Right ventricle myocardium inferior (tissue), 1 donor: ENCODE measurements at regions not wholly inside any gene's neighbourhood (a gene's known extent, or its start where the extent isn't known, plus 50 kb on each side); places are given as distances from the start of the nearest gene placed in this dataset.

Experiments
- ATAC-seq: fragments of 200-7000 bp; cut with Tn5 transposase; one replicate; pipeline ENCODE4 v1.9.1; 2020; ENCODE audit warnings: mild to moderate bottlenecking, moderate library complexity
- DNase-seq: peaks from one replicate; pipeline ENCODE4 v3.0.0; 2021; ENCODE audit errors: missing footprints
- intact Hi-C: fragments of 100-400 bp; cut with DNase I; formaldehyde crosslinking; loops from one replicate; pipeline ENCODE4 v1.11.0; 2022
- donor health status: DM: no; HTN: yes; CAD: no; lungs with severe emphysema.

- intact Hi-C loops, result no loop called here
- DNase-seq, result no peak
- ATAC-seq, result no peak
These were observed 113.8 kb upstream of the ARMC2 start for GRCh38 chr6:108734271-108734922.

GRCh38 chr6:108735310-108736001, 112.8 kb upstream of the ARMC2 start:
- ATAC-seq (no peak), DNase-seq (no peak)
- intact Hi-C loops, result no loop called here

GRCh38 chr6:108736002-108736361, 112.2 kb upstream of the ARMC2 start:
- ATAC-seq (no peak), DNase-seq (no peak)
- intact Hi-C loops, result no loop called here

GRCh38 chr6:108736832-108737231, 111.4 kb upstream of the ARMC2 start:
- DNase-seq (no peak), ATAC-seq (no peak)
- intact Hi-C loops, result no loop called here

DNA sequence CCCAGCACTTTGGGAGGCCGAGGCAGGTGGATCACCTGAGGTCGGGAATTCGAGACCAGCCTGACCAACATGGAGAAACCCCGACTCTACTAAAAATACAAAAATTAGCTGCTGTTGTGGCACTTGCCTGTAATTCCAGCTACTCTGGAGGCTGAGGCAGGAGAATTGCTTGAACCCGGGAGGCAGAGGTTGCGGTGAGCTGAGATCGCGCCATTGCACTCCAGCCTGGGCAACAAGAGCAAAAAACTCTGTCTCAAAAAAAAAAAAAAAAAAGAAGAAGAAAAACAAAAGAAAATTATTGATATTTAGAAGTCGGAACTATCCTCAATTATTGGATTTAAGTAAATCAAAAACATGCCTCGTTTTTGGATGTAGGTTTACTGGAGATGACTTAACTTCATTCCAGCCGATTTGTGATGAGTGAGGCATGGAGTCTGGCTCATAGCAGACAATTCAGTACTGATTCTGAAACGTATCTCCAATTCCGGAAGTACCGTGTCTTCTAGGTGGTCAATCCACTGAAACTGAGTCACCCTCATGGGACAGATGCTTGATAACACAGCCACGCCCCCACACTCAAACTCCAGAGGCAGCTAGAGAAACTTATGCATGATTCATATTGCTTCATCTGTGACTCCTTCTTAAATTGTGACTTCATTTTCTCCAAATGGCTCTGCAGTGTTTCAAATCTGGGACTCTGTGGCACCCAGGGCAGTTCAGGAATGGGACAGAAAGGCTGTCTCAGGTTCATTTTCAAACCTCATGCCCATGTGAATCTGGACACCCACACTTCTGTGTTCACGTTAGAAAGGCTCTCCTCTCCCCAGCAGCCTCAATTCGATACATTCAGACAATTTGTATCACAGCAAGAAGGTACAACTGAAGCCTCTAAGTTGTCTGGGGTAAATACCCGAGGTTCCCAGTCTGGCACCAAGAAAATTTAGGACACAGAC, 110.4 kb upstream of the ARMC2 start:
- ATAC-seq, result peak; percentile 72
- intact Hi-C loops, result no loop called here
- DNase-seq, result peak; percentile 53

GRCh38 chr6:108738684-108739416, 109.4 kb upstream of the ARMC2 start:
- DNase-seq (no peak), ATAC-seq (no peak)
- intact Hi-C loops, result no loop called here

DNA sequence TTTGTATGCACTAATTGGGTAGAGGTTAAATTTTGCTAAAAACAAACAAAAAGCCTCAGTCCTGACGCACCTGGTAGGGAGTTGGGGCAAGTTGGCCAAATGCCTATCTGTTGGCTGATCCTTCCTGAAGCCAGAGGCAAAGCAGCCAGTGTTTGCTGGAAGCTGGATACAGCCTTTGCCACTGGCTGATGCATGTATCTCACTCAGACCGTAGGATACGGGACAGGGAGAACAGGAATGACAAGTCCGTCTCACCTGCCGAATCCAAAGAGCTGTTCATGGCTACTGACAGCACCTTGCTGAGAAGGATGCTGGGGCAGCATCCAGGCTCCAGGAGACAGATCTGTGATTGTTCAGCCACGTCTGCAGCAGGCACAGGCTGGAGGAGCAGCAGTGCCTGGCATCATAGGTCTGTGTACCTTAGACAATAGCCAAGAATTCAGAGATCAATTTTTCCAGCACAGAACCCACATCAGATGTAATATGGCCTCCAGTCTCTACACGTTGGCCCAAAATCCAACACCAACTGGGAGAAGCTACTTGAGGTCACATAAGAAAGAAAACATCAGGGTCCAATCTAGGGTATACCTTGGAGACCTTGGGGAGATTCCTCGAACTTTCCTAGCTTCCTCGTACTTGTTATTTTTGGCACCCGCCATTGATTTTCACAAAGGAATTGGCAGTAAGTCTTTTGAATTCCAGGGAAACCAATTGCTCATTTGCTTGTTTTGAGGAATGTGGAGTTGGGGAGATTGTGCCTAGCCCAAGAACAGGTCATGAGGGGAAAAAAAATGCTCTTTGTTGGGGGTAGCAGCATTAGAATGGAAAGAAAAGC, 108.5 kb upstream of the ARMC2 start:
- intact Hi-C loops, result no loop called here
- ATAC-seq, result no peak
- no peak for DNase-seq

DNA sequence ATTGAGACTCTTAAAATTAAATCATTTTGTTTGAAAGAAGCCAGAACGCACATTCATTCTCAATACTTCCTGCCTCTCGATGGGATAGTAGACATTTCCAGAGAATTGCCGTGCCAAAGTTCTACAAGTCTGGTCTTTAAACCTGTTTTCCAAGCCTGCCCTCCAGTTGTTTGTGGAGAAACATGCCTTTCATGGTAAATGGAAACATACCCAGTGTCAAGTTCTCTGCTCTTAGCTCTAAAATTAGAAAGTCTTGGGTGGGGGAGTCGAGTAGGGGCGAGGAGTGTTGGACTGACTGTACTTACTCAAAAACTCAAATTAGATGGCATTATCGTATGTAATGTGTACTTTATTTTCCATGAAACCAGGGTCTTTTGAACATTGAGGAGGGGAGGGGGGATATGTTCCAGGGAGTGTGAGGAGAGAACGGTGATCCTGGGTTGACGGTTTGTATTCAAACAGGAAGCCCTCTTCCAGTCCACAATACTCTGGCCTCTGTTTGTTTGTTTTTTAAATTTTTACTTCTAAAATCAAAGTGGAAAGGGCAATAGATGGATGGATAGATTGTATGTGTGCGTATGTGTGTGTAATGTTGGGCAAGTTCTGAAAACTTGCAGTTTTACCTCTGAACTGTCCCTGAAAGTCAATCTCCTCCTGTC, 106.8 kb upstream of the ARMC2 start:
- DNase-seq (no peak), ATAC-seq (no peak)
- intact Hi-C loops, result no loop called here

DNA sequence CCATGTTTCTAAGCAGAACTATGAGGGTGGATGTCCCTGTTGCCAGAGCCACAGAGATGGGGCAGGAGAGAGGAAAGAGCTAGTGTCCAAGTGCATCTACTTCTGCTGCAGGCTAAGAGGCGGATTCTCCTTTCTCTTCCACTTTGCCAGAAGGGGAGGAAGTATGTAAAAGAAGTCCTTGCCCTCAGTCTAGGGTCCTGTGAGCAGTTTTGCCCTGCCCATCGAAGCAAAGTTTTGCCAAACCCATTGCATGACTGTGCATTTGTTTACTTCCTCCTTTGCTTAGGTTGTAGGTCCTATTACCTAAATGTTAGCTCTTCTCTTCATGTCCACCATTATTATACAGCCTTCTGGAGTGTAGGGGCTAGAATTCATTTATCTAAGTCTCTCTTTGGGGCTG, 106.2 kb upstream of the ARMC2 start:
- DNase-seq, result no peak
- ATAC-seq, result no peak
- intact Hi-C loops, result no loop called here

DNA sequence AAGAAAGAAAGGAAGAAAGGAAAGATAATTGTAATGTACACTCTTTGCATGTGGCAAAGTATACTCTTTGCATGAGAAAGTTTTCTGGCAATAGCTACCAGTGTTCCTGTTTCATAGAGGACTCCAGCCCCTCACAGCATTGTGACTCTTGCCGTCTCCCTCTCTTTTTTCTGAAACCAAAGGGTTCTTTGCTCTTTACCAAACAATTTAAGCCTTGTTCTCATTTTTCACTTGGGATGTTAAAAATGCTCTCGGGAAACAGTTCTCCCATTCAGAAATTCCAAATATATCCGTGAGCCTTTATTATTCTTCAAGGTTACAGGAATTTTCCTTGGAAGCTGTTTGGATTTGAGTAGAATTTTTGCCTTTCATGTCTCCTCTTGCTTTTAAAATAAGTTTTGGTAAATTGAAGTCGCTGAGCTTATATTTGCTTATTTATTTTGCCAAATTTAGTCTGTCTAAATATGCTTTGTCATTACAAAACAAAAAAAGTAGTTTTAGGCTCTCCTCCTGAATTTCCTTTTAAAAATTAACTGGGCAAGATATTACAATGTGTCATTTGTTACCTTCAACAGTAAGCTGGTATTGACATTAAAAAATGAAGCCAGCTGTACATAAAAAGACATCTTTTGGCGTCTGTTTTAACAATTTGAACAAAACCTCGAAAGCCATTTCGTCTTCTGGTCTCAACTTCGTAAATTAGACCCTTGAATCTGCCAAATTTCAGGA, 103.8 kb upstream of the ARMC2 start:
- ATAC-seq (no peak), DNase-seq (no peak)
- intact Hi-C loops, result no loop called here

DNA sequence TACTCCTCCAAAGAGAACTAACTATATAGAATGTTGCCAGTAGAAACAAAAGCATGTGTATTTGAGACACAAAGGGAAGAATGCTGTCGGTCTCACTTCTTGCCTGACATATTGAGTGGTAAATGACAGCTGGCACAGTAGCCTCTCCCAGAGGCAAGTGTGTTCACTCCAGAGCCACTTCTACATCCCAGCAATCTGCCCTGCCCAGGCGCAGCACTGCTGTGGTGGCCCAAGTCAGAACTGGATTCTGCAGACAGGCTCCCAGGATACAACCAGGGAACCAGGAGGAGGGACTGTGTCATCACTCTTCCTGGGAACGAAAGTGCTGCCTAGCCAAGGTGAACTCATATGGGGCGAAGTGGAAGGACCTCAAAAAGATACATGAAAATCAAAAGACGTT, 103.2 kb upstream of the ARMC2 start:
- intact Hi-C loops, result no loop called here
- ATAC-seq, result no peak
- DNase-seq, result no peak

- intact Hi-C loops, result no loop called here
- ATAC-seq (no peak), DNase-seq (no peak)
These were observed 102.4 kb upstream of the ARMC2 start for GRCh38 chr6:108745664-108746336.

GRCh38 chr6:108746366-108746765, 101.9 kb upstream of the ARMC2 start:
- no peak for ATAC-seq
- intact Hi-C loops, result no loop called here

GRCh38 chr6:108746836-108747575, 101.2 kb upstream of the ARMC2 start:
- DNase-seq (no peak), ATAC-seq (no peak)
- intact Hi-C loops, result no loop called here

More at GRCh38 chr6:108746366-108746765, 101.9 kb upstream of the ARMC2 start:
- no peak for DNase-seq

- no peak for ATAC-seq
- no peak for DNase-seq
These were observed 100.2 kb upstream of the ARMC2 start for GRCh38 chr6:108748055-108748454.

DNA sequence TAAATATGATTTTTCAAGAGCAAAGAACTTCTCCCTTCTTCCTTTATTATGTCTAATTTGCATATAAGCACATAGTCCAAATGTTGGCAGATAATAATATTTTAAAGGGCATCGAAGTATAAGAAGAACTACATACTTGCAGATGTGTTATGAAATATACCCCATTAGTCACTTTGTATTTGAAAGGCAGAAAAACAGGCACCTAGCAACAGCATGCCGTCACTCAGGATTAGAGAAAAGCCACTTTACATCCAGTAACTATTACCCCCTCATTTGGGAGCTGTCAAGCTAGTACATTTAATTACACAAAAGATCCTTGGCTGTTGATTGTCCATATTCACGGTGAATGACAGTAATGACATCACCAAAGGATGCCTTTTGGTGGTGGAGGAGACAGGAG, 99.3 kb upstream of the ARMC2 start:
- ATAC-seq (no peak), DNase-seq (no peak)
- intact Hi-C loops, result no loop called here

More at GRCh38 chr6:108748055-108748454, 100.2 kb upstream of the ARMC2 start:
- intact Hi-C loops, result no loop called here
